Muscle layer of colon (tissue), 2 donors: ENCODE measurements at regions not wholly inside any gene's neighbourhood (a gene's known extent, or its start where the extent isn't known, plus 50 kb on each side); places are given as distances from the start of the nearest gene placed in this dataset.

ENCODE experiments used
- H3K27ac ChIP-seq: one replicate; pipeline ENCODE4 v1.7.0; 2013; ENCODE audit warnings: low read depth, mild to moderate bottlenecking, low read length, moderate library complexity
- H3K27me3 ChIP-seq, 2 donors: one replicate each; pipeline ENCODE4 v1.7.0; 2013; ENCODE audit warnings: low read length in 2 of 2, mild to moderate bottlenecking in 2 of 2; ENCODE audit not compliant: insufficient read depth in 2 of 2, control insufficient read depth in 1 of 2
- H3K36me3 ChIP-seq: one replicate; pipeline ENCODE4 v1.7.0; 2013; ENCODE audit warnings: mild to moderate bottlenecking, low read length; ENCODE audit not compliant: insufficient read depth
- H3K4me1 ChIP-seq: one replicate; pipeline ENCODE4 v1.7.0; 2013; ENCODE audit warnings: mild to moderate bottlenecking, low read length; ENCODE audit not compliant: insufficient read depth
- H3K4me3 ChIP-seq, 2 donors: one replicate each; pipeline ENCODE4 v1.7.0; 2013; ENCODE audit warnings: low read length in 2 of 2, low read depth in 1 of 2, mild to moderate bottlenecking in 1 of 2, moderate library complexity in 1 of 2
- H3K9ac ChIP-seq: one replicate; pipeline ENCODE4 v1.7.0; 2013; ENCODE audit warnings: low read length
- H3K9me3 ChIP-seq: one replicate; pipeline ENCODE4 v1.7.0; 2013; ENCODE audit warnings: mild to moderate bottlenecking, low read length
- donor health status: abdominal sarcoma.
- donor health status: Adenocarcinoma of cecum.

DNA sequence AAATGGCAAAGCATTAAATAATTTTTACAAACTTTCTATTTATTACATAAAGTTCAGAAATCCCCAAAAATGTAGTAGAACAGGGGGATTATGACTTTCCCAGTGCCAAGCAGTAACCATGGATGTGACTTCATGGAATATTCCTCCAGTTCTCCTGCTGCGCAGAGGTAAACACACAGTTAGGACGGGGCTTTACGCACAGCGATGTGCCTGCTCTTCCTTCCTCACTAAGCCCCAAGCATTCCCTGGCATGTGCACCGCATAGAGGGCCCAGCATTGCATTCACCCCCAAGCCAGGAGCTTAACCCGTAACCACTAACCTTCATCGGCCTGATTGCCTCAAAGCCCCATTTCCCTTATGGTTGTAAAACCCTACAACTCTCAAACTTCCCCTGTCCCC lies 471.7 kb downstream of the SOX11 start:
- no peaks in the 10 kb centered on the region for H3K4me1 ChIP-seq
- no peaks in the 10 kb centered on the region for H3K9me3 ChIP-seq
- H3K4me3 ChIP-seq = no peak overlapping the region
- H3K27me3 ChIP-seq = no peaks in the 10 kb centered on the region
- no peak overlapping the region for H3K9ac ChIP-seq
- H3K27ac ChIP-seq = no peak overlapping the region
- no peaks in the 10 kb centered on the region for H3K36me3 ChIP-seq

GRCh38 chr2:6164986-6165747 lies 473.0 kb downstream of the SOX11 start:
- Histone ChIP-seq H3K27me3 (no peaks in the 10 kb centered on the region), H3K4me3 (no peak overlapping the region), H3K27ac (no peak overlapping the region), H3K9me3 (no peaks in the 10 kb centered on the region), H3K36me3 (no peaks in the 10 kb centered on the region), H3K9ac (no peak overlapping the region), H3K4me1 (no peaks in the 10 kb centered on the region)

- no peak overlapping the region for H3K4me3 ChIP-seq
- H3K27me3 ChIP-seq = no peaks in the 10 kb centered on the region
- H3K9ac ChIP-seq = no peak overlapping the region
- no peak overlapping the region for H3K27ac ChIP-seq
- no peaks in the 10 kb centered on the region for H3K4me1 ChIP-seq
- H3K9me3 ChIP-seq = no peaks in the 10 kb centered on the region
- no peaks in the 10 kb centered on the region for H3K36me3 ChIP-seq
These were observed 475.5 kb downstream of the SOX11 start for GRCh38 chr2:6167592-6168138.

- Histone ChIP-seq H3K36me3 (no peaks in the 10 kb centered on the region), H3K27me3 (no peaks in the 10 kb centered on the region), H3K4me3 (no peak overlapping the region), H3K27ac (no peak overlapping the region), H3K4me1 (no peaks in the 10 kb centered on the region), H3K9me3 (no peaks in the 10 kb centered on the region), H3K9ac (no peak overlapping the region)
These were observed 476.3 kb downstream of the SOX11 start for GRCh38 chr2:6168485-6168884.

DNA sequence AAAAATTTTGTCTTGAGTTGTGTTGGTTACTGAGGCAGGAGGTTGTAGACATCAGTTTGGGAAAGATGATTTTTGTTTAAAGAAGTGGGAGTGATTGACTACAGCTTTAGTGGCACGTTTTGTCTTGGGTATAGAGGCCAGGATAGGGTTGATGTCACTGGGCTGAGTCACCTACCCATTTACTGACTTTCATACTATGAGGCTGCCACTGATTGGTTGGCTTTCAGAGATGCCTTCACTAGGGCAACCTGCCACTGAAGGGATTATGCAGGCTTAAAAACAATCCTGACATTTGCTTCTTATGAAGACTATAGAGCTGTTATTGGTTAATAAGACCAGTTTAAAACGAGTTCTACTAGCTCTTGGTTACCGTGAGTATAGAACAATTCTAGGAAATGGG lies 479.1 kb downstream of the SOX11 start:
- no peaks in the 10 kb centered on the region for H3K9me3 ChIP-seq
- no peak overlapping the region for H3K27ac ChIP-seq
- no peak overlapping the region for H3K9ac ChIP-seq
- no peak overlapping the region for H3K4me3 ChIP-seq
- H3K4me1 ChIP-seq = no peaks in the 10 kb centered on the region
- H3K36me3 ChIP-seq = no peaks in the 10 kb centered on the region
- H3K27me3 ChIP-seq = no peaks in the 10 kb centered on the region

DNA sequence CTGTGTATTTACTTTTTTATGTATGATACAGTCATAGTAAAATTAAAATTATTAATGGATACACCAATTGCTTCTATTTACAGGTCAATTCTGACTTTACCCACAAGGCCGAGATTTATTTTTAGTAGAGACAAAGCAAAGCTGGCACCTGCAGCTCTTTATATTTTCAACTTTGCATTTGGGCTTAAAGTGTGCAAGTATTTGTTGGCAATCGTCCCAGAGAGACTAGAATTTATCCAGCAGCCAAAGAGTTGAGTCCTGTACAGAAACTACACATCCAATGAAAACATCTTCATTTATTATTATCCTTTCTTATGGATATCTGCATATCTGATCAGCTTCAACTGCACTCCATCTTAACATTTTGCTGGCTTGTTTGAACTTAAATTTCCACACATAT lies 485.6 kb downstream of the SOX11 start:
- H3K27me3 ChIP-seq = no peaks in the 10 kb centered on the region
- H3K27ac ChIP-seq = no peak overlapping the region
- no peak overlapping the region for H3K4me3 ChIP-seq
- no peaks in the 10 kb centered on the region for H3K4me1 ChIP-seq
- H3K9ac ChIP-seq = no peak overlapping the region
- H3K9me3 ChIP-seq = no peaks in the 10 kb centered on the region
- H3K36me3 ChIP-seq = no peaks in the 10 kb centered on the region

DNA sequence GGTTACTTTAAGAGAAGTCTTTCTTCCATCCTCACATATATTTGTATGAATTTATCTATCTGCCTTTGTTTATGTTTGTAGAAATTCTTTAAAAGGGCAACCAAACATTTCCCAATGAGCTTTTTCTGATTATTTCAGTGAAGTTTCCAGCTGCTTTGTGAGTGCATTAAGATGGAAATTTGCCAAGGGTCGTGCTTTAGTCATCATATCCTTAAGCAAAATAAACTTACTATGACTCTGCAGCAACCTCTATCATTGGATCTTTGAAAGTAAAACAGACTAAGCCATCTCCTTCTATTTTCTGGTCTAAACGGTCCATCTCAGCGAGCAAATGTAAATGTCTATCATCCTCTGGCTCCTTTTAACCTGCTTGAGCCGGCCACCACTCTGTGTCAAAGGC lies 489.3 kb downstream of the SOX11 start:
- no peak overlapping the region for H3K9ac ChIP-seq
- H3K4me1 ChIP-seq = no peaks in the 10 kb centered on the region
- H3K27me3 ChIP-seq = no peaks in the 10 kb centered on the region
- no peaks in the 10 kb centered on the region for H3K36me3 ChIP-seq
- no peaks in the 10 kb centered on the region for H3K9me3 ChIP-seq
- H3K27ac ChIP-seq = no peak overlapping the region
- no peak overlapping the region for H3K4me3 ChIP-seq

DNA sequence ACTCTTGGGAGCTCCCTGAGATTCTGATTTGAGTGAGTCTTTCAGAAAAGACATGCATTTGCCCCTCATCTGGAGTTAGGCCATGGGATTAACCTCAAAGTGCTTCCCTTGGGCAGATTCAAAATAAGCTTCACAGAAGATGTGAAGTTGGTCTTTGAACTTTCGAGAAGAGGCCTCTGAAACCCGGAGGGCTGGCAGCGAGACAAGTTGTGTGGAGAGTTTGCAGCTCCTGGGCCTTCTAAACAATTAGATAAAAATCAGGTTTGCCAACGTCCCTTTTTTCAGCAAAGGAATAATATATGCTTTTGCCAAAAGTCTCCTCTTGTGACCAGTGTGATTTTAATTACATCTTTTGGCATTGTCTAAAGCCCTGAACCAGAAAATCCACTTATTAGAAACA lies 489.7 kb downstream of the SOX11 start:
- Histone ChIP-seq H3K9ac (no peak overlapping the region), H3K4me3 (no peak overlapping the region), H3K27me3 (no peaks in the 10 kb centered on the region), H3K36me3 (no peaks in the 10 kb centered on the region), H3K27ac (no peak overlapping the region), H3K9me3 (no peaks in the 10 kb centered on the region), H3K4me1 (no peaks in the 10 kb centered on the region)

GRCh38 chr2:6183226-6183625 lies 491.0 kb downstream of the SOX11 start:
- Histone ChIP-seq H3K4me3 (no peak overlapping the region), H3K4me1 (no peaks in the 10 kb centered on the region), H3K9me3 (no peaks in the 10 kb centered on the region), H3K27ac (no peak overlapping the region), H3K9ac (no peak overlapping the region), H3K36me3 (no peaks in the 10 kb centered on the region), H3K27me3 (no peaks in the 10 kb centered on the region)

DNA sequence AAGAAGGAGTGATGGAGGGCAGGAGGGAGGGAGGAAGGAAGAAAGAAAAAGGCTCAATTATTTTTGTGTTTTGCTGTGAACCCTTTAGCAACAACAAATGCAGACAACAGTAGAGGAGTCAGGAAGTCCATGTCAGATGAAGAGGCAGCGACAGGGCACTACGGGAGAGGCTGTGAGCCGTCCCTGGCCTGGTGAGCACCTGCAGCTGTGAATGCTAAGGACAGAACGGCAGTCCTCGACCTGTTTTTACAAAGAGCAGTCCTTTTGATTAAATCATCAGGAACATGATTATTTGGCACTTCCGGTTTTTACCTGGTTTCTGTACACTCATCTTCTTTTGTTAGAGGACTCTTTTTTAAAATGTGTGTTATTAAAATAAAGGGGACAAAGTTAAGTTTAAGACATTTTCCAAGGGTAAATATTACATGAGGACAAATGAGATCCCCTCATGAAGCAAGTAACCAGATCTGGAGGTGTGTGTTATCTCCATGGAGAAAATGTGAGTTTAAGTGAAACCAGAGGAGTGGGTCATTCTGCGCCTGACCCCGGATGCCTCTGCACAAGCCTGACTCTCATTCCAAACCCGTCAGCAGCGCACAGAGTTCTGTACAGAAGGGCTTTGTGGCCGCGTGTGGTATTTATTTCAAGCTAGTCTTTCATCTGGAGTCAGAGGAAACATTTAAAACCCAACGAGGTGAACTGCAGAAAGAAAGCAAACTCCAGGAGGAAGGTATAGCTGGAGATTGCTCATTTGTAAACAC lies 492.5 kb downstream of the SOX11 start:
- Histone ChIP-seq H3K36me3 (no peaks in the 10 kb centered on the region), H3K27ac (no peak overlapping the region), H3K9me3 (no peaks in the 10 kb centered on the region), H3K27me3 (no peaks in the 10 kb centered on the region), H3K4me1 (no peaks in the 10 kb centered on the region), H3K4me3 (no peak overlapping the region), H3K9ac (no peak overlapping the region)

GRCh38 chr2:6186332-6187151 lies 494.4 kb downstream of the SOX11 start:
- H3K27me3 ChIP-seq = no peaks in the 10 kb centered on the region
- no peaks in the 10 kb centered on the region for H3K9me3 ChIP-seq
- no peak overlapping the region for H3K4me3 ChIP-seq
- H3K36me3 ChIP-seq = no peaks in the 10 kb centered on the region
- H3K9ac ChIP-seq = no peak overlapping the region
- H3K4me1 ChIP-seq = no peaks in the 10 kb centered on the region
- no peak overlapping the region for H3K27ac ChIP-seq
